MV-4-11 (cell line): ENCODE measurements at regions not wholly inside any gene's neighbourhood (a gene's known extent, or its start where the extent isn't known, plus 50 kb on each side); places are given as distances from the start of the nearest gene placed in this dataset.
A peak's percentile ranks its signal among the peaks of the same experiment; 100 is the strongest.

ENCODE experiments used
- DNase-seq: peaks from one replicate; lab custom pipeline; 2025; lab: John Stamatoyannopoulos, UW

- no peak for DNase-seq
Measured at GRCh38 chr2:122868646-122869275, 1113.3 kb downstream of the TSN start.

DNA sequence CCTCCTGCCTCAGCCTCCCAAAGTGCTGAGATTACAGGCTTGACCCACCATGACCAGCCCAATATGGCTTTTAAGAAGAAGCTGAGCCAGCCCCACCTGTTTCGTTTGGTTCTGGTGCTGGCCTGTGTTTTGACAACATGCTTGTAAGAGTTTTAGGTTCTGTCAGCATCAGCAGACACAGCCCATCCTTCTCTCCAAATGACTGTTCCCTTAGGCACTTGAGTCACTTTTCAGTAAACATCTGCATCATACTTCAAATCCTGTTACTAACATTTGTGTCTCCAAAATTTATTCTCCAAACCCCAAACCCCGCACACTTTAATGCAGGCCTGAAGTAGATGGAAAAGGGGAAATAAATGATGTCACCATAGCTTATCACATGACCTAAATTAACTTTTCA, 1118.5 kb downstream of the TSN start:
- no peak for DNase-seq

GRCh38 chr2:122875091-122875865, 1119.8 kb downstream of the TSN start:
- no peak for DNase-seq

DNA sequence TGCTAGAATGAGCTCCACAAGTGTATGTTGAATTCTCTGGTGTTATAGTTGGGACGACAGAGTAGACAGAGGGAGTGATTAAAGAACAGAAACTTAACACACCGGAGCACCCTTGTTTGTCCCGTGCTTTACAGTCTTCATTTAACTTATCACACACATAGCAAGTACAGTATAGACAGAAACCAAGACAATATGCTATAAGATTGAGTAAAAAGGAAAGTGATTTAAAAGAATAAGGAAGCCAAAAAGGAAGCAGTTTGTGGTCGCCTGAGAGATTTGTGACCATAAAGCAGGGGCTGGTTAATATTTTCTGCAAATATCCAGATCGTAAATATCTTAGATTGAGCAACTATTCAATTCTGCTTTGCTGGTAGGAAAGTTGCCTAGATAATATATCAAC, 1128.4 kb downstream of the TSN start:
- DNase-seq, result peak; percentile 31

- no peak for DNase-seq
Measured at GRCh38 chr2:122884889-122885288, 1129.4 kb downstream of the TSN start.

DNA sequence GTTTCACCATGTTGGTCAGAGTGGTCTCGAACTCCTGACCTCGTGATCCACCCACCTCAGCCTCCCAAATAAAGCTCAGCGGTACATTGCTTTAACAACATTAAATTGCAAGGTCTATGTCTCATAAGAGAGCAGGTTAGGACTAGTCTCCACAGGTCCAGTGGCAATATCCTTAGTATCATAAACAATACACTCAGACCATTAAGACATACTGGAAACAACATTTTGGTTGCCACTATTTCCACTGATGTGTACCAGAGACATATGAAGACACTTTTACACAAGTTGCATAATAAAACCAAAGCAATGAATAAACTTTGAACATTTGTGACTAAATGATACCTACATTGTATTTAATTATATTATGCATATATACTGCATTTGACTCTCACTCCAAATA, 1130.0 kb downstream of the TSN start:
- DNase-seq, result no peak

DNA sequence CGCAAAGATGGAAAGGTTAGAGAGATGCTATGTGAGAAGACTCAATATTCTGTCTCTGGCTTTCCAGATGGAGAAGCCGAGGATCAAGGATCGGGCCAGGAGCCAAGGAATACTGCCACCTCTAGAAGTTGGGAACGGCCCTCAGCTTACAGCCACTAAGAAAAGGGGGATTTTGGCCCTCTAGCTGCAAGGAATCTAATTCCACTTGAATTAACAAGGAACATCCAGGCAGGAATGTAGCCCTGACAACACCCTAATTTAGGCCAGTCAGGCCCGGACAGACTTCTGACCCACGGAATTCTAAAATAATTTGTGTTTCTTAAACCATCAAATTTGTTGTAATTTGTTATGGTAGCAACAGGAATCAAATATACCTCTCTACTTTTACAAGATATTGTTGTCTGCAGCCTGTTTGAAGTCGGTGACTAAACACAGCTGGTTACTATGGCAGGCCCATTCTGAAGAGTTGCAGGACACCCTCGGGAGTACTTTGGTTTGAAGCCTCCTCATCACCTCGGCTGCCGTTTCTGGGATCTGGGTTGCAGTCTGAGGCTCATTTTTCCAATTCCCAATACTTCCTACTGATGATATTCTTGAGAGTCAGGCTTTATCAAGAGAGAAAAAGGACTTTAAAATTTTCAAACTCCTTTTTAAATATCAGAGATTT, 1131.2 kb downstream of the TSN start:
- DNase-seq, result no peak

DNA sequence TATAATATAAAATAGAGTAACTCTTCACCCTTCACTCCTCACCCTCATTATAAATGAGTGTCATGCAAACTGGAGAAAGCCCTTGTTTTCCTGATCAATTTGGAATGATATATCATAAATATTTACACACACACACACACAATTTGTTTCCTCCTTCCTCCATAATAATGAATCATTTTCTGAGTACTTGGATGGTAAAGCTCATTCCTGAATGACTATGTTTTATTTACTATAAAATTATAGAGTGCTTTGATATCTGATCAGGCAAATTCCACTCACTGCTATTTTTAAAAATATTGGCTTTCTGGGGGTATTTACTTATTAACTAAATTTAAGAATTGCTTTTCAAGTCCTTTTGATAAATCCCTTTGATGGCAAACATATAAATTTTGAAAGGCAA, 1125.5 kb upstream of the CNTNAP5 start:
- no peak for DNase-seq

DNA sequence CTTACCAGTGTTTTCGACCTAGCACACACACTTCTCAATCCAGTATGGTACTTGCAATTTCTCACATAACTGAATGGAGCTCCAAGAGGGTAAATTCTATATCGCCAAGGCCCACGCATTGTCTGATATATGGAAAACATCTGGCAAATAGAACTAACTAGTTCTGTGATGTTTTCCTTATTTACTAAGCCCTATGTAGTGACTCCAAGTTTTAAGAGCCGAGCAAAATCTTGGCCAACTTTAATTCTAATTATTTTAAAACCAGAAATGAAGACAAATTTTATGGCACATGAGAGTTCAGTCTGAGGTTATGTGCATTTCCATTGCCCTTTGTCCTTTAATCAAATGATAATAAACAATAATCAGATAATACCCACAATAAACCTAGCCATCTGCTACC, 1119.7 kb upstream of the CNTNAP5 start:
- no peak for DNase-seq

DNA sequence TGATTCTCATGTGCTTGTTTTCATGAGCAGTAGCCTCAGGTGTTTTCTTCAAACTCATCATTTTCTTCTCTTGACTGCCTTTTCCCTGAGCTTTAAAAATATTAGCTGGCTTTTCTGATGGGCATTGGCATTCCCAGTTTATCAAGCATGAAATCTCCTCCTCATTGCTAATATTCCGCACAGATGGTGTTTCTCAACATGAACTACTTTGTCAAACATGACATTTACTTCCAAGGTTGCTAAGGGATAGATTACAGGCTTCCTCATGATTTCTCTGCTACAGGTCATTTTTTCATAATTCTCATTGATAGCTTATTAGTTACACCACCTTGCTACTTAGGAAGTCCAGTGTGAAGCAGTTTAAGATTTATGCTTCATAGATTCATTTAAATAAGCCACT, 1116.9 kb upstream of the CNTNAP5 start:
- no peak for DNase-seq

DNA sequence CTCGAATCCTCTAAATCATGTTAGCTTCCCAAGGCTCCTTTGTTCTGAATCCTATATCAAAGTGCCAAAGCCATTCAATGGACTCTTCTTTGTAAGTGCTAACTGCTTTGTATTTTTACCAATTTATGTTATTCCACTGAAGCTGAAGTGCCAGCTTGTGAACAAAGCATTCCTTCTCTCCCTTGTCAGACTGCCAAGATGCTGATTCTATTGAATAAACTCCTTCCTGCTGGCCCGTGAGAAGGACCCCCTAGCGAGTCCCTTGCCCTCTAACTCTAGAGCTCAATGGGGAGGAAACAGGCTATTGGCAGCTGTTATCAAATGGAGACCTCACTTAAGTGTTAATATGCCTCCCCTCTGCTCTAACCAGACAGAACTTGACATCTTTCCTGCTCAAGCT, 1097.9 kb upstream of the CNTNAP5 start:
- no peak for DNase-seq

GRCh38 chr2:122927710-122928557, 1097.2 kb upstream of the CNTNAP5 start:
- no peak for DNase-seq

- no peak for DNase-seq
Measured at GRCh38 chr2:122929347-122929746, 1095.7 kb upstream of the CNTNAP5 start.

DNA sequence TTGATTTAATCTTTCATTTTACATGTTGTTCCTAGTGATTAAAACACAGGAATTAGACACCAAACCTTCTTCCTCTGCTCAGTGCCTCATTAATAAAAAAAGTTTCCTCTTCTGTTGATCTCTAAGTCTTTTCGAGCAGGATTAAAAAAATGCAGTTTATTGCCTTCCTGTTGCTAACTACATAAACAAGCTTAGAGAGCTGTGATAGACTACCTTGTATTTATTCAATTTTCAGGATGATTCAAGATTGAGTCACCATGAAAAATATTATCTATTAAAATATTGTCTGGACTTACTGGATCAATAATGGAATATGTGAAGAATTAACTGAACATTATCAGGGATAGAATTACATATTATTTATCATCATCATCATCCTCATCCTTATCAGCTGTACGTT, 1089.6 kb upstream of the CNTNAP5 start:
- no peak for DNase-seq

- no peak for DNase-seq
Measured at GRCh38 chr2:122939796-122940195, 1085.3 kb upstream of the CNTNAP5 start.

DNA sequence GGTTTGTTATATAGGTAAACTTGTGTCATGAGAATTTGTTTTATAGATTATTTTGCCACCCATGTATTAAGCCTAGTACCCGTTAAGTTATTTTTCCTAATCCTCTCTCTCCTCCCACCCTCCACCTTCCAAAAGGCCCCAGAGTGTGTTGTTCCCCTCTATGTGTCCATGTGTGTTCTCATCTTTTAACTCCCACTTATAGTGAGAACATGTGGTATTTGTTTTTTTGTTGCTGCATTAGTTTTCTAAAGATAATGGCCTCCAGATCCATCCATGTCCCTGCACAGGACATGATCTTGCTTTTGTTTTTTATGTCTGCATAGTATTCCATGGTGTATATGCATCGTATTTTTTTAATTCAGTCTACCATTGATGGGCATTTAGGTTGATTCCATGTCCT, 1075.6 kb upstream of the CNTNAP5 start:
- DNase-seq, result no peak

GRCh38 chr2:122955776-122956175, 1069.3 kb upstream of the CNTNAP5 start:
- no peak for DNase-seq

DNA sequence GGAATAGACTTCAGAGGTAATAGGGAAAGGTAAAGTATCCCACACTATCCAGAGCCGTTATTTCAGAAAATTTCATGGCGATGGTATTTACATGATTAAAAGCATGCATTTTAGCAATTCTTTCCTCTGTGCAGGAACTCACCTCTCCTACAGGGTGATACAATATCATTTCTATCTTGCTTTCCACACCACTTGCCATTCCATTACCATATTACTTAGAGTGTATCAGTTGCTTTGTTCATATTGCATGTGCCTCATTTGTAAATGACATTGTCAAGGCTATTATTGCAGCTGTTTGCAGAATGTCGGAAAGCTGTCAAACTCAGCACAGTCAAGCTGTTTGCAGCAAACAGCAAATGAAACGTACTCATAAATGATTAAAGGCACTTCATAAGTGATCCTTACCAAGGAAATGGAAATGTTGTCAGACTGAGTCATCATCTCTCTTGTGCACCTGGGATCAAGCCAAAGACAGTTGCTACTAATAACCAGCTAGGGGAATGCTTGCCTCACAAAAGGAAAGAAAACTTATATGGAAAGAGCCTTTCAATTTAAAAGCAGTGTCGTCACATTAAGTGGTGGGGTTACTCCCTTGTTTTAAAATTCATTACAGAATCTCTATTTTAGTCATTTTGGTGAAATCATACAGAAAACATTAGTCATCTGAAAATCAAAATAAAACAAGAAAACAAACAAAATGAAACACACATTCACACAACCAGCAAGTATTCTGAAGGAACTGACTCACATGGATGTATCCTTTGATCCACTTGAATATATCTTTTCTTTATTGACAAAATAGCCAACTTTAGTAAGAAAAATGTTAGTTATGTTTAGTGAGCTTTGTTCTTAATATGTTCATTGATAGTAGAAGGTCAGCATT, 1064.1 kb upstream of the CNTNAP5 start:
- no peak for DNase-seq

DNA sequence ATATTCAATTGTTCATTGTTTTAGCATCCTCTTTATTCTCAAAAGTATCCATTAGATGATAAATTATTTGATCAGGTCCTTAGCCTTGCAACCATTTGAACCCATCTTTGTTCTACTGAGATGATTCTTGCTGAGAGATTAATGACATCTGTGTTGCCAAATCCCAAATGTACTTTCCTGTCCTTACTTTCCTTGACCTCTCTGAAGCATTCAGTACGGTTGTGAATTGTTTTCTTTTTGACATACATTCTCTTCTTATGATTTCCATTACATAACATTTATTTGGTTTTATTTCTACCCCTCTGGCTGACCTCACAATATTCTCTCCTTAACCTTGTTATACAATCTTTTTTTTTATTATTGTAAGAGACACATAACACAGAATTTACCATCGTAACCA, 1058.6 kb upstream of the CNTNAP5 start:
- no peak for DNase-seq

DNA sequence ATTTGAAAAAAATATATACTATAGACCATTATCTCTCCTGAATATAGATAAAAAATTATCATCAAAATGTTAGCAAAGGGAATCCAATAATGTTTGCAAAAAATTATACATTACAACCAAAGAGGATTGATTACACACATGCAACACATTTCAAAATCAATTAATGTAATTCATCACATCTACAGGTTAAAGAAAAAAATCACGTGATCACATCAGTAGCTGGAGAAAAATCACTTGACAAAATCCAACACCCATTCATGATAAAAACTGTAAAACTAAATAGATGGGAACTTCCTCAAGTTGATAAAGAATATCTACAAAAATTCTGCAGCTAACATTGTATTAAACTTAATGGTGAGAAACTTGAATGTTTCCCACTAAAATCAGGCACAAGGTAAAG, 1047.5 kb upstream of the CNTNAP5 start:
- no peak for DNase-seq

DNA sequence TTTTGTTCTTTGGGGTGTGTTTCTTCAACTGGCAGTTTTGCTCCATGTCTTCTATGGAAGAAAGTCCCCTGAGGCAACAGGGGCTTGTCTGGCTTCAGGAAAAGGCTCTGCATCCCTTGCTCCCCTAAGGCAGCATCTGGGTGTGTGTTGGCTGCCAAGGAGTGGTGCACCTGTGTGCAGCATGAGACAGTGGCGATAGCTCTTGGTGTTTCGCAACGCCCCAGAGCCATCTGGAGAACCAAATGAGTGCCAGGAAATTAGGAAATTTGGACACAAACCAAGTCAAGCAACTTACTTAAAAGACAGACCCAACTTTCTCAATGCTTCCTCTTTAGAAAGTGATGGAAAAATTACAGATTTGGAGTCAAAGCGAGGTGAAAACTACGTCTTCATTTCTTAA, 1044.4 kb upstream of the CNTNAP5 start:
- peak; percentile 28 for DNase-seq
